NCI-H510A treated with DMSO at 0.1 percent for 48 hours (cell line): ENCODE measurements at regions not wholly inside any gene's neighbourhood (a gene's known extent, or its start where the extent isn't known, plus 50 kb on each side); places are given as distances from the start of the nearest gene placed in this dataset.

Experiments used
- DNase-seq: peaks from one replicate; lab custom pipeline; 2025; lab: John Stamatoyannopoulos, UW

GRCh38 chr15:95957861-95958260 is 372.6 kb upstream of the NR2F2 start:
- DNase-seq, result no peak

GRCh38 chr15:95958382-95958781 is 372.1 kb upstream of the NR2F2 start:
- DNase-seq, result no peak

DNA sequence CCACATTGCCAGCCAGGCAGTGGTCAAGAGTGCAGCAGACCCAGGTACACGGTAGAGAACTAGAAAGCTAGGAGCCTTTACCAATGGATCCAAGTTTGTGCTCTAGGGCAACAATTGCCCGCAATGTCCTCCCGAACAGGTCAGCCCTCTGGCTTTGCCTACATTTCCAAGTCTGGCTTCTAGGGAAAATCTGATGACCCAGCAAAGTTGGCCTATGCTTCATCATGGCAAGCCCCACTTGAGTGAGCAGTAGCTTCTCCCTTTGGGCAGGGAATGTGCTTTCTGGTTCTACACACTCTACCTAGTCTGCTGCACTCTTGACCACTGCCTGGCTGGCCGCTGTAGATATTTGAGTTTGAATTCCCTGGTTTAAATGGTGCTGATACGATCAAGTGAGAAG is 361.6 kb upstream of the NR2F2 start:
- no peak for DNase-seq

DNA sequence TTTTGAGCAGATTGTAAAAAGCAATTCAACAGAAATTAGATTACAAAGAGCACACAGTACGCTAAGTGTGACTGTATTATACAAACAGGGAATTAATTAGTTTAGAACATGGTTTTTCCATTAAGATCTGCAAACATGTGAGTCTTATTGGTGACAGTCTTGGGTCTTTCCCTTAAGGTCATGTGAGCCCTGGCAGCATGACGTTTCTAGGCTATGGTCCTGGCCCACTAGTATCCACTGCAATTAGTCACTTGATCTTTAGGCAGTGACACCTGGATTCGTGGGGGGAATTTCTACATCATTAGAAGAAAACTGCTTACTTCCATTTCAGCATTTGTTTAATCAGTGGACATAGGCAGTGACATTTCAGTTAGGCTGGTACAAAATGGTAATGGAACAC is 360.2 kb upstream of the NR2F2 start:
- no peak for DNase-seq

- no peak for DNase-seq
Measured at GRCh38 chr15:95972041-95972553, 358.4 kb upstream of the NR2F2 start.

DNA sequence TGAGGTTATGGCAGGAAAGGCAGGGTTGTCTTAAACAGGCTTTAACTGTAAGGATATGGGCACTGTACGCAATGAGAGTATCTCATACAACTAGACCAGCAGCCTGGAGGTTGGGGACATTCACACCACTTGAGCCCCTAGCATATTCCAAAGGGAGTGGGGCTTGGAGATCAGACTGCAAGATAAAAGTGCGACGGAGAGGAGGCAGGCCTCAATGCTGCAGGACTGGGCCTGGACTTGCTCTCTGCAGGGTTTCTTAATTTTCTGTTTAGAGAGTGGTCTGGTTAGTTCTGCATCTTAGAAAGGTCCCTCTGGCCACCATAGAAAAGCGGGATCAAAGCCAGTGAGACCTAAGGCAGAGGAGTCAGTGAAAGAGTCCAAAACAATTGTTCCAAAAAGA is 357.7 kb upstream of the NR2F2 start:
- DNase-seq, result no peak

DNA sequence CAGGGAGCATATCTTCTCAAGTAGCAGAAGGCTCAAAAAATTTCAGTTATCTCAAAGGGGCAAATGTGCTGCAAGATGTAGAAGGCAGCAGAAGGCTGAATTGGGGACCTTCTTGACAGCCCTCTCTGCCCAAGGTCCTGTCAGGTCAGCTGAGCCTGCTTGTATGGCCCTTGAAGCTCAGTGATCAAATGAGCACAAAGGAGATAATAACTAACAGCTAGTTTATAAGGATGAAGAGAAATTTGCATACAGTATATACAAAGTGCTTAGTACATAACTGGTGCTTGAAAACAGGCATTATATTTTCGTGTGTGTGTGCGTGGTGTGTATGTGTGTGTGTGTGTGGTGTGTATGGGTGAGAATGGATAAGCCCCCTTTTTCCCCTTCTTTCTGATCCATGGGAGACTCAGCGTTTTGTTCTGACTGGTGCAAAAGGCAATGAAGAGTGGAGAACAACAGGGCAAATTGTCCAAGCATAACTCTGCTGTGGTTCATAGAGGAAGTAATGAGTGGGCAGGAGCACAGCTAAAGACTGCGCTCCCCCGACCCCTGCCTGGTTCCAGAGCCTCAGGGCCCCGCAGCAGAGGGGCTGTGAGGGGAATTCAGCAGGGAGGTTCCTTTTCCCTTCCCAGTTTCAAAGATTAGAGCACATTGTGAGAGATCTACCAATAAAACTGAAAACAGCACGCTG is 356.8 kb upstream of the NR2F2 start:
- no peak for DNase-seq

DNA sequence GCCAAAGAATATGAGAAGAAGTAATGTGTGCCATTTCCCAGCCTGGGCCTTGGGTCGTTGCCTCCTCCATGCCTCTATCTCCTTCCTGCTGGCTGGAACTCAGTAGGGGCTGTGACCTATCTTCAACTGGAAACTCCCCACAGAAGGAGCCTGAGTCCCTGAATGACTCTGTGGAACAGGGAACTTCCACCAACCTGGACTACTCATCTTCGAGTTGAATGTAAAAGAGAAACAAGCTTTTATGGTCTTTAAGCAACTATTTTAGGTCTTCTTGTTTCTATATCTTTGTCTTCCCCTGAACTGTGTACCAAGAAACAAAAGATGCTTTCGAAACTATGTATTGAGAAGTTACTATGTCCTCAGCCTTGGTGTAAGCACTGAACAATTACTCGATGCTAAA is 355.3 kb upstream of the NR2F2 start:
- no peak for DNase-seq

DNA sequence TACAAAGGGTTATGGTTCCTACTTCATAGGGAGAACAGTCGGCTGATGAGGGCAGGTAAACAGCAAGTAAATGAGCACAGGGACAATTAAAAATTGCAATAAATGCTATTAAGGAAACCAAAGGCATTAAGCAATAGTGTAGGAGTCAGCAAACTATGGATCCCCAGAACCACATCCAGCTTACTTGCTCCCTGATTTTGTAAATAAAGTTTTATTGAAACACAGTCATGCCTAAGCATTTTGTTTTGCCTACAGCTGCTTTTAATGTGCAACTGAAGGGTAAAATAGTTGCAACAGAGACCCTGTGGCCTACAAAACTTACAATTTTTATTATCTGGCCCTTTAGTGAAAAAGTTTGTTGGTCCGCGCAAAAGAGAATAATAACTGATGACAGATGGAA is 351.2 kb upstream of the NR2F2 start:
- no peak for DNase-seq

GRCh38 chr15:95981209-95981608 is 349.3 kb upstream of the NR2F2 start:
- DNase-seq, result no peak

GRCh38 chr15:95987299-95987698 is 343.2 kb upstream of the NR2F2 start:
- no peak for DNase-seq

GRCh38 chr15:95987886-95988573 is 342.5 kb upstream of the NR2F2 start:
- DNase-seq, result no peak

DNA sequence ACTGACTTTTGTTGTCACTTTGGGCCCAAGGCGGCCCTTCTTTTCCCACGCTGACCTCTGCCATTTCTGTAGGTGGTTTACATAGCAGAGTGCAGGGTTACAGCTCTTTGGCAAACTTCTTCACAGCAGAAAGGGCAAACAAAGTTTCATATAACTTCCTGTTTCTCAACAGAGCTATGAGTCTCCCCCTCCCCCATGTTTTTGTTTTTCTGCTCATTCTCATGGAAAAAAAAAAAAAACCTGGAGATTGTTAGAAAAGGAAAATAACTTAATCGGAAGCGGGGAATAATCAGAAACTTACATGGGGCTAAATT is 342.0 kb upstream of the NR2F2 start:
- DNase-seq, result no peak

- no peak for DNase-seq
Measured at GRCh38 chr15:95989392-95989791, 341.1 kb upstream of the NR2F2 start.

DNA sequence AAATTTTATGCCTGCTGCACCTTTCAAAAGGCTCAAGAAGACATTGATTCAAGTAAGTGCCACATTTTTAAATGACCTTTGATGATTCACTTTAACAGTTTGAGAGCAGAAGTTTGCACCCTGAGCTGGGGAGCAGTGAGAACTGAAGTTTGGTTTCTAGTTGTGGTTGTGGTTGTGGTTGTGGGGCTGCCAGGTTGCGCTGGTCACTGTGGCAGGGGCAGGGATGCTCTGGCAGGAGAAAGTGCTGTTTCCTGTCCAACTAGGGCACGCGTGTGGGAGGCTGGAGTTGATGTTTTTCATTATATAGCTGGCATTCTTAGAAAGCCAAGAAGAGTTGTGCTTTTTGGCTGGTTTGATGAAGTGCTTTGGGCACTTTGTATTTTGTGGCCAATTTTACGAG is 339.7 kb upstream of the NR2F2 start:
- DNase-seq, result no peak

DNA sequence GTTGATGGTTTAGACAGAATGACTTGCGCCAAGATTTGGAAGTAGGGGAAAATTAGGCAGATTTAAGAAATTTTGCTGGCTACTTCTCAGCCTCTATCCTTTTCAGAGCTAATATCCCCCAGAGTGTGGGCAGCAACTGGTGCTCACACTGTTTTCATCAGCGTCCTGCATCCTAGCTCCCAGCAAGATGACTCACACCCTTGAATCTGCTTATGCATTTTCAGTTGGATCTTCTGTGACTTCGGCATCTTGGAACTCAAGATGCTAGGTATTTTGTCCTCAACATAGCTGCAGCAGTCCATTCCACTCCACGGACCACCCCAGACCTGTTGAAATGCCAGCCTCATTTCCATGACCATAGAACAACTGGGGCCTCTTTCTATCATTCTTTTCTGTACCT is 336.1 kb upstream of the NR2F2 start:
- DNase-seq, result no peak

DNA sequence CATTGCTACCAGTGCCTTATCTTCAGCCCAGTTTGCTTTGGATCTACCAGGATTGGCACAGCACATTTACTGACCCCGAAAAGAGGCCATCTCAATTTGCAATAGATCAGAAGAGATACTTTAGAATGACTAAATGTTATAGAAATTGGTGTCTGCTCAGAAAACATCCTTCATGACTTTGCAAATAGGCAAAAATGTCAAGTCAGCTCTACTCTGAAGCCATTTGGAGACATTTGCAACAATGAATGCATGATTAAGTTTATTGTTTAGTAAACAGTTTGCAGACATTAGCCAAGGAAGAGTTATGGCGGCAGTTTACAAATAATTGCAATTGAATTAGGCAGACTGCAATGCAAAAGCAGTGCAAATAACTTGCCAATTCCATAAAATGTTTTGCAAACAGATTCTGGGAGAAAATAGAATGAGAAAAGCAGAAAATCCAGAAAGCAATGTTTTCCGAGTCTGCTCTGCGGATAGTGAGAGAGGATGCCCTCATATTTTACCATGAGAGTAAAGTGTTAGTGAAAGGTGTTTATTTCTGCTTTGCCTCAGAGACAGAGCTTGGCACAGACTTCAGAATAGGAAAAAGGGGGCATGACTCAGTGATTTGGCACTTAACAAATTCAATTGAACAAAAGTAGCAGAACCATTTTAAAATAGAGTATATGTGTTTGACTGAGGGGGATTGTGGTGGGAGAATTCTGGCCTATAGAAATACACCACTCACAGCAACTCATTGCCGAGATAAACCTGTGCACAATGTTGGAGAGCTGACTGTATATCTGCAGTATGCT is 334.9 kb upstream of the NR2F2 start:
- no peak for DNase-seq

- no peak for DNase-seq
Measured at GRCh38 chr15:95996494-95996893, 334.0 kb upstream of the NR2F2 start.

DNA sequence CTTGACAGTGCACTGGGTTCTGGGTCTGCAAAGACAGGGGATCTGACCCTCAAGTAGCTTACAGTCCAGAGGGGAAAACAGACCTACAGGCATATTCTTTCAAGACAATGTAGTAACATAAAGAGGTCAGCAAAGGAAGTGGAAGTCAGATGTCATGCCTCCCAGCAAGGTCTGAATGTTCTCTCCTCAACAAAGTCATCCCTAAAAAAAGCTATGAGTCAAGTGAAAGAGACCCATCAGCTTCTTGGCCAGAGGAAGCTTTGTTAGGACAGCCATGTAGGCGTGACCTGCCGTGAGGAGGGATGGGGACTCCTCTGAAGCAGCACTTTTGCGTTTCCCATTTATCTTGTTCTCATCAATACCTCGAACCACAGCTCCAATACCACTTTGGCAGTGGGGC is 331.6 kb upstream of the NR2F2 start:
- DNase-seq, result no peak

- no peak for DNase-seq
Measured at GRCh38 chr15:96002890-96003859, 327.3 kb upstream of the NR2F2 start.

- DNase-seq, result no peak
Measured at GRCh38 chr15:96005906-96006305, 324.6 kb upstream of the NR2F2 start.

DNA sequence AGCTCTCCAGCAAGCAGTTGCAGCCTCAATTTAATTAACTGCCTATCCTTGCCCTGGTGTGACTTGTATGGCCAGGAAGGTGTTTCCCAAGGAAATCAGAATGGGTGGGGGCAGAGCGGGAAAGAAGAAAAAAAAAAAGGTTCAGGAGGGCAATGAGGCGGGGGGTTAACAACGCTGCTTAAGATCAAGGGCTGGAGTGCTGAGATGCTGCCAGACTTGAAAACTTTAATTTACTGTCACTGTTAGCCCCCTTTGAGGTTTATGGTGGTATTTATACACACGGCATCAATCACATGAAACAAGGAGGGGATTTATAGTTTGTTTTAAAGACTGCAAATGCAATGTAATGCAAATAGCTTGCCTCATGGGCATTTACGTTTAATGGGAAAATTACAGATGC is 319.4 kb upstream of the NR2F2 start:
- DNase-seq, result no peak
